Osteoblast (primary cell): ENCODE measurements at regions not wholly inside any gene's neighbourhood (a gene's known extent, or its start where the extent isn't known, plus 50 kb on each side); places are given as distances from the start of the nearest gene placed in this dataset.

ENCODE experiments used
- DNase-seq: peaks from one replicate; pipeline ENCODE4 v3.0.0; 2011; ENCODE audit warnings: low spot score, mixed read lengths; ENCODE audit not compliant: insufficient read length; ENCODE audit errors: missing footprints
- H2AFZ ChIP-seq: 2 replicates; pipeline ENCODE4 v1.6.0; 2011; ENCODE audit warnings: mild to moderate bottlenecking, low read length
- H3K27ac ChIP-seq: 2 replicates; pipeline ENCODE4 v1.5.1; 2011; ENCODE audit warnings: mild to moderate bottlenecking, low read depth, low read length, moderate library complexity
- H3K27me3 ChIP-seq: 2 replicates; pipeline ENCODE4 v1.6.0; 2012; ENCODE audit warnings: mild to moderate bottlenecking, control low read depth, inconsistent platforms, low read length, moderate library complexity; ENCODE audit not compliant: insufficient read depth
- H3K36me3 ChIP-seq: 2 replicates; pipeline ENCODE4 v1.5.1; 2011; ENCODE audit warnings: mild to moderate bottlenecking, low read length, control low read depth, moderate library complexity; ENCODE audit not compliant: insufficient read depth
- H3K4me1 ChIP-seq: 2 replicates; pipeline ENCODE4 v1.5.1; 2011; ENCODE audit warnings: mild to moderate bottlenecking, low read length, control low read depth, moderate library complexity; ENCODE audit not compliant: insufficient read depth
- H3K4me2 ChIP-seq: 2 replicates; pipeline ENCODE4 v1.6.0; 2011; ENCODE audit warnings: mild to moderate bottlenecking, low read length; ENCODE audit not compliant: insufficient read depth
- H3K4me3 ChIP-seq: fragments of 200-600 bp; sonication (generic); 3 replicates; pipeline ENCODE4 v1.5.1; 2012; ENCODE audit warnings: mild to moderate bottlenecking, low read length, inconsistent platforms; ENCODE audit not compliant: insufficient read depth
- H3K79me2 ChIP-seq: 2 replicates; pipeline ENCODE4 v1.6.0; 2012; ENCODE audit warnings: mild to moderate bottlenecking, low read length, control low read depth, inconsistent platforms; ENCODE audit not compliant: insufficient read depth
- H3K9me3 ChIP-seq: 2 replicates; pipeline ENCODE4 v1.5.1; 2011; ENCODE audit warnings: low read depth, low read length, control low read depth
- H4K20me1 ChIP-seq: 2 replicates; pipeline ENCODE4 v1.6.0; 2012; ENCODE audit warnings: mild to moderate bottlenecking, low read length, control low read depth; ENCODE audit not compliant: insufficient read depth
- CTCF ChIP-seq: IDR thresholded peaks from 2 replicates; pipeline ENCODE4 v1.5.1; 2011; ENCODE audit warnings: mild to moderate bottlenecking, low read depth, low read length, moderate library complexity; ENCODE audit errors: extremely low read depth

DNA sequence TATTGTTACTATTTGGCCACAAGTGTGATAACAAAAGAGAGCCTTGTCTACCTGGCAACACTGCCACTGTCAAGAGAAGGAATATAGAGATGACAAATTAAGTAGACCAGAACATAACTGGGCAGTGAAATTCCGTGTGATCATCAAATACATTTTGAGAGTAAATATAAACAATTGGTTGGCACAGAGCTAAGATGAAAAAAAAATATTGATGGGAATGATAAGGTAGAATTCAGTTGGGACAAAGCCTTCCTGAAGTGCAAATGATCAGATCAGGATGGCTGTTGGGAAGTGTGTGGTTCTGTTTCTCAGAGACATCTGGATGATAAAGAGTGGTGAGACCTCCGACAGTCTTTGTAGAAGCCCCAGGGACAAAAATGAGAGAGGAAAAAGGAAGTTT lies 205.5 kb upstream of the CAMK1G start:
- H4K20me1 ChIP-seq: no peaks in the 10 kb centered on the region
- no peaks in the 10 kb centered on the region for H3K9me3 ChIP-seq
- H3K4me1 ChIP-seq: peaks cover 22% of the 10 kb centered on the region
- H3K4me2 ChIP-seq: no peak overlapping the region
- H3K27me3 ChIP-seq: no peaks in the 10 kb centered on the region
- no peak for TF ChIP-seq CTCF
- H2AFZ ChIP-seq: no peak overlapping the region
- no peak overlapping the region for H3K27ac ChIP-seq
- H3K36me3 ChIP-seq: no peaks in the 10 kb centered on the region
- no peak overlapping the region for H3K4me3 ChIP-seq
- DNase-seq: no peak
- H3K79me2 ChIP-seq: no peaks in the 10 kb centered on the region

DNA sequence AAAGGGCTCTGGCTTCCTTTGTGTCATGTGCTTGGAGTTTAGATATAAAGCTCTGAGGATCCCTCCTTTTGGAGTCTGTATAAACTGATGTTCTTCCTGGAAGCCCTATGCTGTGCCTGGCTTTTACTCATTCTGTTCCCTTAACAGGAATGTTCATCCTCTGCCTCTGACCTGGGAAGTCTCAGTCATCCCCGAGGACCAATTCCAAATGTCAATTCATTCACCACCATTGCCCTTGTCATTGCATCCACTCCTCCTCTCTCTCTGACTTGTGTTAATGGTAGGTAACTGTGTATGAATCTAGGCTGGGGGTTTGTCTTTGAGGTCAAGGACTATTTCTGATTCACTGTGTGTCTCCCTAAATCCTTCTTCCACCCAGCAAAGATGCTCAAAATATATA lies 204.2 kb upstream of the CAMK1G start:
- H3K9me3 ChIP-seq: no peaks in the 10 kb centered on the region
- TF ChIP-seq CTCF: no peak
- DNase-seq: no peak
- no peaks in the 10 kb centered on the region for H3K79me2 ChIP-seq
- peaks cover 22% of the 10 kb centered on the region for H3K4me1 ChIP-seq
- H3K27ac ChIP-seq: no peak overlapping the region
- H4K20me1 ChIP-seq: no peaks in the 10 kb centered on the region
- no peaks in the 10 kb centered on the region for H3K27me3 ChIP-seq
- no peak overlapping the region for H3K4me2 ChIP-seq
- H3K4me3 ChIP-seq: no peak overlapping the region
- H2AFZ ChIP-seq: no peak overlapping the region
- H3K36me3 ChIP-seq: no peaks in the 10 kb centered on the region

GRCh38 chr1:209380420-209380819 lies 203.1 kb upstream of the CAMK1G start:
- no peaks in the 10 kb centered on the region for H3K9me3 ChIP-seq
- H3K4me3 ChIP-seq: no peak overlapping the region
- H3K27ac ChIP-seq: no peak overlapping the region
- DNase-seq: no peak
- H3K27me3 ChIP-seq: no peaks in the 10 kb centered on the region
- H3K4me1 ChIP-seq: peaks cover 16% of the 10 kb centered on the region
- no peaks in the 10 kb centered on the region for H4K20me1 ChIP-seq
- no peak overlapping the region for H3K4me2 ChIP-seq
- no peaks in the 10 kb centered on the region for H3K79me2 ChIP-seq
- no peaks in the 10 kb centered on the region for H3K36me3 ChIP-seq
- TF ChIP-seq CTCF: no peak
- H2AFZ ChIP-seq: no peak overlapping the region

GRCh38 chr1:209382231-209383100 lies 201.0 kb upstream of the CAMK1G start:
- H3K79me2 ChIP-seq: no peaks in the 10 kb centered on the region
- H3K4me3 ChIP-seq: no peak overlapping the region
- no peaks in the 10 kb centered on the region for H4K20me1 ChIP-seq
- H2AFZ ChIP-seq: peak overlapping the region; percentile 90
- H3K27ac ChIP-seq: no peak overlapping the region
- no peaks in the 10 kb centered on the region for H3K36me3 ChIP-seq
- no peak for DNase-seq
- no peak overlapping the region for H3K4me2 ChIP-seq
- H3K27me3 ChIP-seq: no peaks in the 10 kb centered on the region
- H3K9me3 ChIP-seq: no peaks in the 10 kb centered on the region
- TF ChIP-seq CTCF: no peak
- peaks cover 8% of the 10 kb centered on the region for H3K4me1 ChIP-seq
